ENCODE measurements at regions not wholly inside any gene's neighbourhood (a gene's known extent, or its start where the extent isn't known, plus 50 kb on each side); places are given as distances from the start of the nearest gene placed in this dataset.

- TF ChIP-seq CTCF (IDR thresholded peaks at IDR 0.05) (no peak), POLR2A (IDR thresholded peaks at IDR 0.05) (no peak), POLR2AphosphoS5 (IDR thresholded peaks at IDR 0.05; ENCODE audit: insufficient read depth in 1 of 2, low read depth in 1 of 2) (no peak)
Observed at GRCh38 chr11:33622806-33623205, 77.8 kb downstream of the C11orf91 start.

Data from vagina (tissue), 2 donors.